Breast epithelium (tissue), 4 donors: ENCODE measurements at regions not wholly inside any gene's neighbourhood (a gene's known extent, or its start where the extent isn't known, plus 50 kb on each side); places are given as distances from the start of the nearest gene placed in this dataset.

Experiments used
- DNase-seq, 2 donors: peaks; one replicate each; pipeline ENCODE4 v3.0.0-alpha.2; 2019; ENCODE audit warnings: low spot score in 2 of 2
- H3K27ac ChIP-seq, 2 donors: fragments of 200-600 bp; sonication (generic) in 1 of 2; one replicate each; pipeline ENCODE4 v1.5.1; 2016 to 2019; ENCODE audit warnings: mild to moderate bottlenecking in 1 of 2
- H3K27me3 ChIP-seq, 2 donors: fragments of 200-600 bp; sonication (generic) in 1 of 2; one replicate each; pipeline versions ENCODE4 v1.5.1 to v1.6.0; 2017 to 2019; ENCODE audit warnings: control low read depth in 1 of 2, mild to moderate bottlenecking in 1 of 2
- H3K36me3 ChIP-seq: fragments of 200-600 bp; one replicate; pipeline ENCODE4 v1.5.1; 2019
- H3K4me1 ChIP-seq, 2 donors: fragments of 200-600 bp; sonication (generic); one replicate each; pipeline ENCODE4 v1.5.1; 2016 to 2019; ENCODE audit warnings: control low read depth in 1 of 2
- H3K4me3 ChIP-seq, 3 donors: fragments of 200-600 bp; sonication (generic); 1 replicate in 2 of 3; 2 replicates in 1 of 3; pipeline ENCODE4 v1.5.1; 2016 to 2019; ENCODE audit warnings: mild to moderate bottlenecking in 3 of 3, moderate library complexity in 2 of 3
- H3K9me3 ChIP-seq, 2 donors: fragments of 200-600 bp; sonication (generic) in 1 of 2; one replicate each; pipeline ENCODE4 v1.5.1; 2016 to 2019; ENCODE audit warnings: control low read depth in 1 of 2
- POLR2A ChIP-seq: fragments of 450-650 bp; IDR thresholded peaks from one replicate; pipeline ENCODE4 v1.6.1; 2016; ENCODE audit warnings: antibody characterized with exemption, mild to moderate bottlenecking, moderate library complexity
- POLR2AphosphoS5 ChIP-seq, 3 donors: sonication (generic); formaldehyde crosslinking; IDR thresholded peaks; one replicate each; pipeline ENCODE4 v1.6.1; 2017; ENCODE audit warnings: antibody characterized with exemption in 3 of 3
- intact Hi-C: fragments of 100-400 bp; cut with DNase I; formaldehyde crosslinking; loops from one replicate; pipeline ENCODE4 v1.15.1; 2023; ENCODE audit warnings: low total_unique reads
- TF ChIP-seq, protein P1 (sequence below), 3 donors: fragments of 450-650 bp; IDR thresholded peaks; one replicate each; pipeline ENCODE4 v1.5.1; 2016 to 2017; ENCODE audit warnings: antibody characterized with exemption in 3 of 3, mild to moderate bottlenecking in 3 of 3, moderate library complexity in 3 of 3

DNA sequence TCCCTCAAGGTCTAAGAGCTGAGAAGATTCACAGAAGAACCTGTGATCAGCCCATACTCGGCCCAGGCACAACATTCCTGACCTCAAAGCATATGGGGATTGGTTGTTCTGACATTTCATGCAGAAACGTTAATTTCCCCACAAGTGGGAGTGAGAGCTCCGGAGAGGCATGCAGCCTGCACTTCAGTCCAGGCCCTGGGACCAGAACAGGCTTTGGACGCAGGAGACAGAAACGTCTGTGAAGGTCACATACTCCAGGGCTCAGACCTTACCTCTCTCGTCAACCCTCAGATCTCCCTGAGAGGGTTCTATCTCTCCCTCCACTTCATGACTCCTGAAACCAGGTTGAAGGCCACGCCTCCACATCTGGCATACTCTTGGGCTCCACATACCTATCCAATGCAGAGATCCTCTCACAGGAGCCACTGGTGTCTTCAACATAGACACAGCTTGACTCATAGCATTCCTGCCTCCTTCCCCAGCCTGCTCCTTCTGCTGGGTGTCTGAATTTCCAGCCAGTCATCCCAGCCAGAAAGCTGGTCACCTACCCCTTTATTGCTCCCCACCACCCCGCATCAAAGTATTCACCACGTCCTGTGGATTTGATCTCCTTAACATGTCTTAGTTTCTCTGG, 149.2 kb downstream of the OMA1 start:
- Histone ChIP-seq H3K4me1 (no peaks in the 10 kb centered on the region), H3K4me3 (no peak overlapping the region), H3K9me3 (no peaks in the 10 kb centered on the region), H3K27ac (no peak overlapping the region), H3K36me3 (no peaks in the 10 kb centered on the region), H3K27me3 (no peaks in the 10 kb centered on the region)
- no peak for DNase-seq
- intact Hi-C loops = no loop called here
- TF ChIP-seq POLR2A (no peak), POLR2AphosphoS5 (IDR thresholded peaks at IDR 0.05) (no peak)
- TF ChIP-seq, protein P1, sequence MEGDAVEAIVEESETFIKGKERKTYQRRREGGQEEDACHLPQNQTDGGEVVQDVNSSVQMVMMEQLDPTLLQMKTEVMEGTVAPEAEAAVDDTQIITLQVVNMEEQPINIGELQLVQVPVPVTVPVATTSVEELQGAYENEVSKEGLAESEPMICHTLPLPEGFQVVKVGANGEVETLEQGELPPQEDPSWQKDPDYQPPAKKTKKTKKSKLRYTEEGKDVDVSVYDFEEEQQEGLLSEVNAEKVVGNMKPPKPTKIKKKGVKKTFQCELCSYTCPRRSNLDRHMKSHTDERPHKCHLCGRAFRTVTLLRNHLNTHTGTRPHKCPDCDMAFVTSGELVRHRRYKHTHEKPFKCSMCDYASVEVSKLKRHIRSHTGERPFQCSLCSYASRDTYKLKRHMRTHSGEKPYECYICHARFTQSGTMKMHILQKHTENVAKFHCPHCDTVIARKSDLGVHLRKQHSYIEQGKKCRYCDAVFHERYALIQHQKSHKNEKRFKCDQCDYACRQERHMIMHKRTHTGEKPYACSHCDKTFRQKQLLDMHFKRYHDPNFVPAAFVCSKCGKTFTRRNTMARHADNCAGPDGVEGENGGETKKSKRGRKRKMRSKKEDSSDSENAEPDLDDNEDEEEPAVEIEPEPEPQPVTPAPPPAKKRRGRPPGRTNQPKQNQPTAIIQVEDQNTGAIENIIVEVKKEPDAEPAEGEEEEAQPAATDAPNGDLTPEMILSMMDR (IDR thresholded peaks at IDR 0.05) = no peak

DNA sequence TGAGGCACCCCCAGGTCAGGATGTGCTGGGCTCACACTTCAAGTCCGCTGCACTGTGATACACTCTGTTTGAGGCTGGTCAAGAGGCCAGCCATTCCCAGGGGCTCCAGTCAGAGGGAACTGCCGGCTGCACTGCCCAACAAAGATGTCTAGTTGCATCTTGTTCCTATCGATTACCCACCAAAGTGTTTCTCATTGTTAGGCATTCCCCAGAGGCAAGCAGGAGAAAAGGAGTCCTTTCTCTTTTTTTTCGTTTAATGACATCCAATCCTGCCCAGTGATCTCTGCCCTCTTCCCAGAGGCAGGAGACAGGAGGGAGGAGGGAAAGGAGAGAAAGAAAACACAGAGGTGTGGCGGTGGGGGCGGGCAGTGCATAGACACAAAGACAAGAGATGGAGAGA, 150.4 kb downstream of the OMA1 start:
- H3K27me3 ChIP-seq = no peaks in the 10 kb centered on the region
- no peaks in the 10 kb centered on the region for H3K36me3 ChIP-seq
- TF ChIP-seq POLR2A (no peak), POLR2AphosphoS5 (IDR thresholded peaks at IDR 0.05) (no peak)
- TF ChIP-seq, protein P1 (IDR thresholded peaks at IDR 0.05) = no peak
- no peak overlapping the region for H3K27ac ChIP-seq
- H3K4me3 ChIP-seq = no peak overlapping the region
- no peaks in the 10 kb centered on the region for H3K4me1 ChIP-seq
- H3K9me3 ChIP-seq = no peaks in the 10 kb centered on the region
- no peak for DNase-seq
- intact Hi-C loops = no loop called here

DNA sequence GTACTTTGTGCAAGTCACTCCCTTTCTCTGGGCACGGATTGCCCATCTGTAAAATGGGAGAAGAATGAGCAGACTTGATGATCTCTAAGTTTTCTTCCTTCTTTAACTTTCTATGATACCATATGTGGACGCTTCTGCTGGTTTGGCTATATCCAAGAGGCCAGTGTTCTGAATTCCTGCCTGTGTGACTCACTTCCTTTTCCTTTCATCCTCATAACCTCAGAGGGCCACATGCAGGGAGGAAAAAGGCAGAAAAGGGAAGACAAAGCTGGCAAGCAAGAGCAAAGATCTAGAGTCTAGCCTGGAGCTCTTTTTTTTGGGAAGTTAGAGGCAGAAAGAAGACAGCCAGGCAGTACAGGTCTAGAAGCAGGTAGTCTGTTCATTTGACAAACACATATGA, 151.2 kb downstream of the OMA1 start:
- TF ChIP-seq POLR2AphosphoS5 (IDR thresholded peaks at IDR 0.05) = no peak
- TF ChIP-seq, protein P1 (IDR thresholded peaks at IDR 0.05) = no peak
- TF ChIP-seq POLR2A = no peak
- Histone ChIP-seq H3K9me3 (no peaks in the 10 kb centered on the region), H3K36me3 (no peaks in the 10 kb centered on the region), H3K27ac (no peak overlapping the region), H3K4me3 (no peak overlapping the region), H3K27me3 (no peaks in the 10 kb centered on the region), H3K4me1 (no peaks in the 10 kb centered on the region)
- no peak for DNase-seq
- intact Hi-C loops = no loop called here

DNA sequence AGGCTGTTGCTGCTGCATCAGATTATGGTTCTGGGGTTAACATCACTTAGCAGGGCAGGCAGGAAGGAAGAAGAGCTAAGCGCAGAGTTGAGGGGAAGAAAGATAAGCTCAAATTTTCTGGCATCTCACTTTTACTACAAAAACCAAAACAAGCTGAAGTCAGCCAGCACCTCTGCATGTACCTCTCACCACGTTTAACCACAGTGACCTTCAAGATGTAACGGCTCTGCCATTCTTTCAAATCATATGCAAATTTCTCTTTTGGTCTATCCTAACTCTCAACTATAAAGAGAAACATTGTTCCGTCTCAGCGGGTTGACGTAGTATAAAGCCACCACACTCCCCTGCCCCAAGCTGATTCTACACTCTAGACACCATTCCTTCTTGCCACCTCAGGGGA, 154.4 kb downstream of the OMA1 start:
- H3K9me3 ChIP-seq = no peaks in the 10 kb centered on the region
- intact Hi-C loops = no loop called here
- H3K36me3 ChIP-seq = no peaks in the 10 kb centered on the region
- no peak for DNase-seq
- no peaks in the 10 kb centered on the region for H3K27me3 ChIP-seq
- TF ChIP-seq, protein P1 (IDR thresholded peaks at IDR 0.05) = no peak
- TF ChIP-seq POLR2A = no peak
- no peak for TF ChIP-seq POLR2AphosphoS5 (IDR thresholded peaks at IDR 0.05)
- no peak overlapping the region for H3K27ac ChIP-seq
- H3K4me3 ChIP-seq = no peak overlapping the region
- no peaks in the 10 kb centered on the region for H3K4me1 ChIP-seq

DNA sequence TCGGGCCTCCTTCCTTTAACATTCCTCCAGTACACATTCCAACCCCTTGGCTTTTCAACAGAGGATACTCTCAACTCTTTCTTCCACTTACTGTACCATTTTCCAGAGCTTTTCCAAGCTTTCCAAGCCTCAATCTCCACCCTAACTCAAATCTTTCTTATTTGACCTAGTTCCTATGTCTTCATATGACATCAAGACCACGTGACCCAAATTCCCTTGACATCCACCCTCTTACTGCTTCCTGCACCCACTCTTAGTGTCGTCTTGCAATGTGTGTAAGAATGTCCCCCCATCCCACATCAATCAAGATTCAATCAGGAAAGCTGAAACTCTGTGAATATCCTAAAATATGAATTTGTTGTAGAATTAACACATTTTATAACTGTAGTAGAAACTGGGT, 155.0 kb downstream of the OMA1 start:
- H3K27ac ChIP-seq = no peak overlapping the region
- intact Hi-C loops = no loop called here
- TF ChIP-seq, protein P1 (IDR thresholded peaks at IDR 0.05) = no peak
- TF ChIP-seq POLR2AphosphoS5 (IDR thresholded peaks at IDR 0.05) = no peak
- no peak for TF ChIP-seq POLR2A
- H3K4me3 ChIP-seq = no peak overlapping the region
- no peaks in the 10 kb centered on the region for H3K9me3 ChIP-seq
- DNase-seq = no peak
- H3K36me3 ChIP-seq = no peaks in the 10 kb centered on the region
- no peaks in the 10 kb centered on the region for H3K4me1 ChIP-seq
- H3K27me3 ChIP-seq = no peaks in the 10 kb centered on the region
